HG03354 (cell line): ENCODE measurements at regions not wholly inside any gene's neighbourhood (a gene's known extent, or its start where the extent isn't known, plus 50 kb on each side); places are given as distances from the start of the nearest gene placed in this dataset.
"Not testable (repeated sequence)": the region's sequence is repeated elsewhere in the genome, so short reads cannot be mapped to it uniquely, and the experiment has no call there.

Source experiments
- ATAC-seq: cut with Tn5 transposase; IDR thresholded peaks from one replicate; pipeline ENCODE4 v1.9.1; 2021; ENCODE audit warnings: mild to moderate bottlenecking; ENCODE audit not compliant: unreplicated experiment, poor library complexity, severe bottlenecking

DNA sequence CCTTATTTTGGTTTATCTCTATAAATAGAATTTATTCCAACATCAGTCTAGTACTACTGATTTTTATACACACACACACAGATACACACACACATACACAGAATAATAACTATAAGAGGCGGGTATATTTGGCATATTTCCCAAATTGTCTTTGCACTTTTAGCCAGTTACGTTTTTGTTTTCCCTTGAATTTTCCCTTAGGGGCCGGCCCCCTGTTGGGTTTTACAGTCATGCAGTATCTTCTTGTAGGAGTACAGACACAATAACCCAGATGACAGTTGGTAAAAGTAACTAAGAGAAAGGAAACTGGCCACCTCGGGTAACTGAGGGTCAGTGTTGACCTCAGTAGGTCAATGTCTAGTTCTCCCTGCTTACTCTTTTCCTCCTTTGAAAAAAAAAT, 50.9 kb downstream of the DISP1 start:
- no peak for ATAC-seq

DNA sequence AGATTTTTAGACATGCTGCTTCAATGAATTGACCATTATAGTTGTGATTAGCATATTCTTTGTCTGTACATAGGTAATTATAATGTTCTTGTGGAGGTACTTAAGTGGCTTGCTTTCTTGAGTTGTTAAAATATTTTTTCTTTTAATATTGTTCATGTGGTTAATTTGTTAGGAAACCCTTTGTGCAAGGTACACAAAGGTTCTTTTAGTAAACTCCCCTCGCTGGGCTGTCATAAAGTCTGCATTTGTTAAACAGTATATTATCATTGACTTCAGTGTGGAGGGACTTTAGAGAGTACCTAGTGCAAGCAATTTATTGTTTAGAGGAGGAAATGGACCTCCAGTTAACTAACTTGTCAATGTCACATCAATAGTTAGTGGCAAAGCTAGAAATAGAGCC, 52.5 kb downstream of the DISP1 start:
- no peak for ATAC-seq

DNA sequence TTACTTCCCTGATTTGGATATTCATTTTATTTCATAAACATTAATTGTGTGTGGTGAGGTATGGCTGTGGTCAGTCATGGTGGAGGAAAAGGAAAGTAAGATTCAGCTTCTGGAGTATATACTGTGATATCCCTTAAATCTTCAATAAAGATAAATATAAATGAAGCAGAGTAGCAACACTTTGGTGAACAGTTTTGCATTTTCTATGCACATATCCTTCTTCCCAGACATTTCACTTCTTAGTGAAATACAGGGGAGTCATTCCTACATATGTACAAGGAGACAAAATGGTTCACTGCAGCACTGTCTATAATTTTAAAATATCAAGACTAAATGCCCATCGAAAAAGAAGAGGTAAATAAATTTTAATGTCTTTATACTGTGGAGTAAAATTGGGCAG, 61.3 kb downstream of the DISP1 start:
- ATAC-seq: no peak

DNA sequence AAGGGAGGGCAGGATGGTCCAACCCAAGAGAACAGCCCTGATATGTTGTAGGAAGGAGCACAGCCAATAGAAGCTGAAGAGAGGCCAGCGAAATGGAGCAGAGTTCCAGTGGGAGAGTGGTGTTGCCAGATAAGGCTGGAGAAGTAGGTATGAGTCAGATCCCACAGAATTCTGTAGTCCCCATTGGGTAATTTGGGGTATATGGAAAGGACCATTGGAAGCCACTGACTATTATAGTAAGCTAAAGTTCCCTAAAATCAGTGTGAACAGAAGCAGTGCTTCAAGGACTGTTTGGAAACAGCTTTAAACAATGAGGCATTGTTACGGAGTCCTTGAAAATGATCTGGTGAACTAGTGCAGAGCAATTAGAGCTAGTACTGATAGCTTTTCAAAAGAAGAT, 63.0 kb downstream of the DISP1 start:
- ATAC-seq: no peak

DNA sequence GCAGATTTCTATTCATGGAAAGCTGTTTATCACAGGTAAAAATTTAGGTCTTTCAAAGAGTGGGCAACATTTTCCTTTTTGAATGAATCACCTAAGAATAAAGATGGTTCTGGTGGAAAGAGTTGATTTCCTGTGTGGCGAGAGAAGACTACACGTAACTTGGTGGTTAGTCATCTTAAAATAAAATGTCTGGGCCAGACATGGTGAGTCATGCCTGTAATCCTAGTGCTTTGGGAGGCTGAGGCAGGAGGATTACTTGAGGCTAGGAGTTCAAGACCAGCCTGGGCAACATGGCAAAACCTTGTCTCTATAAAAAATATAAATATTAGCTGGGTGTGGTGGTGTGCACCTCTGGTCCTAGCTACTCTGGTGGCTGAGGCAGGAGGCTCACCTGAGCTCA, 65.7 kb downstream of the DISP1 start:
- ATAC-seq: no peak

DNA sequence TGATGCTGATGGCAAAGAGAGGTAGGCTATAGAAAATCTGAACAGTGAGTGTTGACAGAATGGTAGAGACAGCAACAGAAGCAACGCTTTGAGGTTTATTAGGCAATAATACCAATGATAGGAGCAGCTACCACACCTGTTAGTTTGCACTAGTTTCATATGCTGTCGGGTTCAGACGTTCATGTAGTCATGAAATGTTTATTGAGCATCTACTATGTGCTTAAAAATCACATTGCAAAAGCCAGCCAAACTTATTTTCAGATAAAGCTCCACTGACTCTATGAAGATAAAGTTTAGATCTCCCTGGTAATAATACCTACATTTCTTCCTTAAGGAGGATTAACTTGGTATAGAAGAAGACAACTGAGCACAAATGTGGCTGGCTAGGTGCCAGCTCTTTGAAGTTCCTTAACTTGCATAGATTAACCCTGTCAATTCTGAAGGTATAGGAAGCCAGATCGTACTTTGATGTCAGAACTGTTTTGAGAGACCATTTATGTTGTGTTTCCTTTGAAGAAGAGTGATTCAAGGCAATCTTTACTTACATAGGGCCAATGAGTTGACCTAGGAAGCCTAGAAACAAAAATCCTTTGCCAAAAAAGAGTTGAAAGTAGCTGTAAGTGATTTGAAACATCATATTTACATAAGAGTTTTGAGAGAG, 71.5 kb downstream of the DISP1 start:
- no peak for ATAC-seq

DNA sequence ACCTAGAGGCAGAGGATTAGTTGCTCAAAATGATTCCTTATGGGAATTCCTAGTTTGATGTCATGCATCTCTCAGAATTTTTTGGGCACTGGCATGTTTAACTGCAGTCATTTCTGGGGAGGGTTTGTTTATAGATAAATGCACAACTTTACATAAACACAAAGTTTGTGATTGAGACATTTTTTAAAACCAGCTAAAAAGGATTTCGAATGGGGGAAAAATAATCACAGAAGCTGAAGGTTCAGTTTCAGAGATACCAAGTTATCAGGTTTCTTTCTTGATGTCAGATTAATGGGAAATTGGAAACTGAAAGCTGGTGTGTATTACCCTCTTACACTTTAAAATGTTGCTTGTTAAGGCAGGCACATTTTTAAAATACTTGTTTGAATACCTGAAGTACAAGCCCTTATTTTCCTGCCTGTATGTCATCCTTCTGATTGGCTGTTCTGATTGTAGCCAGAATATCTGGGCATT, 72.1 kb downstream of the DISP1 start:
- ATAC-seq: no peak

DNA sequence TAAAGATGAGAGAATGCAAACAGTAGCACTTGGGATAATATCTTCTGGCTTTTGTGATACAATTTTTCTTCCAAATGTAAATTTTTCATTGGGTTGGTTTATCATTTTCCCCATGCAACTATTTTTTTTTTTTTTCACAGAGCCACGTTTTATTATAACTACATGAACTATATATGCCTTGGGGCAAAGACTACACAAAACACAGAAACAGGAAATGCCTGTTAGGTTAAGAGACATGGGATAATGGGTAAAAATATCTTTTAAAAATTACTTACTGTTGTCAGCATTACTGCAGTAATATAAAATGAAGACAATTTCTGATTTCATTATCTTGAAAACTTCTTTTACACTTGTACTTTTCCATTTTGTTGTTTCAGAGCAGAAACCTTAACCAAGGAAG, 74.6 kb downstream of the DISP1 start:
- no peak for ATAC-seq

DNA sequence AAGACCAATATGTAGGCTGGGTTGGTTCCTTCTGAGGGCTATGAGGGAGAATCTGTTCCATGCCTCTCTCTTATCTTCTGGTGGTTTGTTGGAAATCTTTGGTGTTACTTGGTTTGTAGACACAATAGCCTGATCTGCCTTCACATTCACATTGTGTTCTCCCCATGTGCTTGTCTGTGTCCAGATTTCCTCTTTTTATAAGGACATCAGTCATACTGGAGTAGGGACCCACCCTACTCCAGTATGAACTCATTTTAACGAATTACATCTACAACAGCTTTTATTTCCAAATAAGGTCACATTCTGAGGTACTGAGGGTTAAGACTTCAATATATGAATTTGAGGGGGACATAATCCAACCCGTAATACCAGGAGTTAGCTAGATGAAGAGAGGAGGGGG, 75.9 kb downstream of the DISP1 start:
- ATAC-seq: no peak

DNA sequence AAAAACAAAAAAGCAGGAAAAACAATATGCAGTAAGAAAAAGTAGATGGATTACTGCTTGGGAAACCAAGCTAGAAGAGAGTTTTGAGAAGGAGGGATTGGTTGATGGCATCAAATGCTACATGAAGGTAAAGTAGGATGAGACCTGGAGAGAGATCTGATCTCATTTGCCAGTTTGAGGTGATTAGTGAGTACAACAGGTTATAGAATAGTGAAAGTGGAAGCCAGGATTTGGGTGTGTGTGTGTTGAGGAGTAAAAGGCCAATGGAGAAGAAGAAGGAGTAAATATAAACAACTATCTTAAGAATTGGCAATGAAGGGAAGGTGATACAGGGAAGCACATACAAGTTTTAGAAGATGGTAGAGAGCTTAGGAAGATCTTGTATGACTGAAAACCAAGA, 76.7 kb downstream of the DISP1 start:
- ATAC-seq: no peak

DNA sequence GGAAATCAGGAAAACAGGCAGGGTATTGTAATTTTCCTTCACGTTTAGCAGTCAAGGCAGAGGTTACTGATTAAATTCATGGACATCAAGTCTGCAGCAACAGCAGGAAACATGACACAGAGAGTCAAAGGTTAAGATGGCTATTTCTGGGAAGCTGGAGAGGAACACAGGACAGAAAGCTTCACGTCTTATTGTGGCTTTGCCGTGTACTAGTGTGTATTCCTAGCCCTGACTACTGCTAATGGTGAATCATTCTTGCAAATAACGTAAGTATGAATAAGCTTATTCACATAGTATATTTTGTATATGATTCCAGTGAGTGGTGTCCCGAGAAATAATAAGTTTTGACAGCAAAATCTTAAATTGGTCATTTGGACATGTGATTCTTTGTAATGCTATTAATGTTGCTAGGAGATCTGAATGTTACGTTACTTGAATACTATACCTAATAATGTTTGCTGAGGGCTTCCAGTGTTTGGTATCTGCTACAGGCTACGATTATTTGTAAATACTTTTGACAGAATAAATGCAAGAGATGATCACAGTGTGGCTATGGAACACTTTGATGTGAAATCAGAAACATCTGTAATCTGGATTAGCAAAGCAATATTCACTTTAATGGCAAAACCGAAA, 77.4 kb downstream of the DISP1 start:
- no peak for ATAC-seq

DNA sequence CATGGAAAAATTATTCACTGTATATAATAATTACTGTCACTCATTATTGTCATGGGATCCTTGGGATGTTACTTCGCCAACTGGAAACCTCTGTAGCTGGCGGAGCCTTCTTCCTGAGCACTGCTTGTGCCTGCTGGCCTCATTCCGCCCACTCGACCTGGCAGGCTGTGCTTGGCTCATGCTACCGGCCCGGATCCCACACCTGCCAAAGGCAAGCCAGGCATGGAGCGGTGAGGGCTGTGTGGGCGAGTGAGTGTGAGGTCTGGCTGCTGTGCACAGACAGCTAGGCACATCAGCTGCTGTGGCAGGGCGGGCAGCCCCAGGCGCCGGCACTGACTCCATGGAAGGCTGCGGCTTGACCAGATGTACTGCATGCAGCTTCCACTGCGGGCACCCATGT, 78.4 kb downstream of the DISP1 start:
- ATAC-seq: no peak

DNA sequence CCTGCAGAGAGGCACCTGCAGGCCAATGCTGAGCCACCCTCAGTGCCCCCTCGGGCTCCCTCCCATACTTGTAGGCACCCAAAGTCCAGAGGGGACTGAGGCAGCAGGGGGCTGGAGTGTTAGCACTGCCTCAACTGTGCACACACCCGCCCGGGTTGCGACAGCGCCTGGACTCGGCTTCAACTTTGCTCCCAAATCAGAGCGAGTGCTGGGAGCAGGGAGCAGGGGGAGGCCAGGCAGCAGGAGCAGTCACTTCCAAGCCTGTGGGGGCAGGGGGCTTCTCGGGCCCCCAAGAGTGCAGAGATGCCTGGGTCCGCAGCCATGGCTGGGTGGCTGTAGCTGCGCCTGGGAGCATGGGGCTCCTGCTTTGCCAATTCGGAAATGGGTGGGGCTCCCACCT, 79.5 kb downstream of the DISP1 start:
- ATAC-seq: no peak

DNA sequence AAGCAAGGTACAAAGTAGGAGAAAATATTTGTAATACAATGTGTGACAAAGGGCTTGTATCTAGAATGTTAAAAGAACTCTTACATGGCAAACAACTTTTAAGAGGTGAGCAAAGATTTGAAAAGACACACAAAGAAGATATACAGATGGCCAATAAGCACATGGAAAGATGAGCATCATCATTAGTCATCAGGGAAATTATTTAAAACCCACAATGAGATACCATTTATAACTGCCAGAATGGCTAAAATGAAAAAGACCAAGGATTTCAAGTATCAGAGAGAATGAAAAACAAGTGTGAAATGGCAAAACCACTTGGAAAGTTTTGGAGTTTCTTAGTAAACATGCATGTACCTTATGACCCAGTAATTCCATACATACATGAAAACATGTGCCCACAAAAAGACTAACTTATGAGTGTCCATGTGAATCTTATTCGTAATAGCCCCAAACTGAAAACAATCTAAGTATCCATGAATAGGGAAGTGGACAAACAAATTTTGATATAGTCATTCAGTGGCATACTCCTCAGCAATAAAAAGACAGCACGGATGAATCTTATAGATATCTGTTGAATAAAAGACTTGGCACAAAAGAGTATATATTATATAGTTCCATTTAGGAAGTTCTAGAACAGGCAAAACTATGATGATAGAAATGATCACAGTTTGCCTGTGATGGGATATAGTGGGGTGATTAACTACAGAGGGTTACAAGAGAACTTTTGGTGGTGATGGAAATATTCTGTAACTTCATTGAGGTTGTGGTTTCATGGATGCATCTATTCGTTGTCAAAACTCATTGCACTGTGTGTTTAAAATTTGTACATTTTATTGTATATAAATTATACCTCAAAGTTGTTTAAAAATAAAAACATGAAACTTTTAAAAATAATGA, 82.0 kb downstream of the DISP1 start:
- ATAC-seq: no peak

DNA sequence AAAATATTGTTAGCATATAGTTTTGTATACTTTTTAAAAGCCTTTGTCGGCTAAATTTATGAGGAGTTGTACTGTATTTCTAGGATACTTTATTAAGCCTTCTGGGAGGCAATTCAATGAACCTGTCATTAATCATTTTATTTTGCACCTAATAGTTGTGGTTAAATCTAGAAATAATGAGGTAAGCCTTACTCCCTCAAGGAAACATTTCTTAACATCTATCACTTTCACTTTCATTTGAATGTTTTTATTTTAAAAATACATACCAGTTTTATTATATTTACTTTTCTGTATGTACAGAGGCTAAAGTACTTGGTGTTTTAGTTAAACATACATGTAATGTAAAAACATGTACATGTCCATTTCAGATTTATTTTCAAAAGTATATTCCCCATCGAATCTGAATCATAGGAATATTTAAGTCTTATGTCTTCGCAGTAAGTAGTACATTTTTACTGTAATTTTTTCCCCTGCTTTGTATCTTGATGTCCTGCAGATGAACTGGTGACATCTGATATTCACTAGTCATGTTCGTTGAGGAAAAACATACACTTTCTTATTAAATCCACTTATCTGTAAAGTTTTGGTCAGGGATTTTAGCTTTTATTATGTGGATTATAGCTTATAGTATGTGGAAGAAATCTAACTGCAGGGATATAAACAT, 82.8 kb downstream of the DISP1 start:
- no peak for ATAC-seq

DNA sequence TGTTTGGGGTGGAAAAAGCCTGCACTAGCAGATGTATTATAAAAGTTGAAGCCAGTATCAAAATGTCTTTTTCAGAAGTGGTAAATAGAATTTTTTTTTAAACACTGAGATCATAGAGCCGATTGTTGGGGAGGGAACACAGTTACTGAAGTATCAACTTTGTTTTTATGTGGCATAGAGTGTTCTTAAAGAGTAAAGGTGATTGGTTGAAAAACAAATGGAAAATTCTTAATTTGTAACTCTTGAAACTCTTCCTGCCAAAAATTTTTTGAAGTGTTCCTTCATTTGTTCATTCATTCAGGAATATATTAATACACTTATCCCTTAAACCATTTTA, 83.3 kb downstream of the DISP1 start:
- no peak for ATAC-seq

DNA sequence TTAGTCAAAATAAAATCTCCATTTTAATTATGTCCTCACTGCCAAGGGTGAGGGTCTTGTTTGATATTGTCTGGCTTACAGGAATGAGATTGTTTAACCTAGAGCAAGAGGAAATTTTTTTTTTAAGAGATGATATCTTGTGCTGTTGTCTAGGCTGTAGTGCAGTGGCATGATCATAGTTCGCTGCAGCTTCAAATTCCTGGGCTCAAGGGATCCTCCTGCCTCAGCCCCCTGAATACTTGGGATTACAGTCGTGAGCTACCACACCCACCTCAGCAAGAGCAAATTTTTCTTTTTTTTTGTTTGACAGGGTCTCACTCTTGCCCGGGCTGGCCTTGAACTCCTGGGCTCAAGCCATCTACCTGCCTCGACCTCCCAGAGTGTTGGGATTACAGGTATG, 84.6 kb downstream of the DISP1 start:
- ATAC-seq: no peak

DNA sequence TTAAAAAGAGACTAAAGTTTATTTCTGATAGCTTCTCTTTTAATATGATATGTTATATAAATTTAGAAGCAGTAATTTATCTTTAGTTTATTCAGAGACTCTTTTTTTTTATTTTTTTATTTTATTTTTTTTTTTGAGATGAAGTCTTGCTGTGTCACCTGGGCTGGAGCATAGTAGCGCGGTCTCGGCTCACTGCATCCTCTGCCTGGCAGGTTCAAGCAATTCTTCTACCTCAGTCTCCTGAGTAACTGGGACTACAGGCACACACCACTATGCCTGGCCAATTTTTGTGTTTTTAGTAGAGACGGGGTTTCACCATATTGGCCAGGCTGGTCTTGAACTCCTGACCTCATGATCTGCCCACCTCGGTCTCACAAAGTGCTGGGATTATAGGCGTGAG, 89.6 kb downstream of the DISP1 start:
- ATAC-seq: no peak

DNA sequence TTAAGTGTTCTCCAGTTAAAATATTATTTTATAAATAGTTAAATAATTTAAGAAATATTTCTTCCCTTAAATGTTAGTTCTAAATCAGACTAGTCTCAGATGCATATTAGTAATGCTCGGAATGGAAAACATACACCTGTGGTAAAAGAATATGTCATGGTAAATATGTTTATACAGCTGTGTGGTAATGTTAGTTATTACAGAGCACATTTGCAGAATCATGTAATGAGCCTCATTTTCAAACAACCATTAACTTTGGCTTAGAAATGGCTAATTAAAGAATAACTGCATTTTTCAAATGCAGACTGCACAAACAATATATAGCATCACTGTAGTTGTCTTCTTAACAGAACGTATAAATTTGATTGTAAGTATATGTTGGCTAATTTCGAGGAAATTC, 90.3 kb downstream of the DISP1 start:
- no peak for ATAC-seq

DNA sequence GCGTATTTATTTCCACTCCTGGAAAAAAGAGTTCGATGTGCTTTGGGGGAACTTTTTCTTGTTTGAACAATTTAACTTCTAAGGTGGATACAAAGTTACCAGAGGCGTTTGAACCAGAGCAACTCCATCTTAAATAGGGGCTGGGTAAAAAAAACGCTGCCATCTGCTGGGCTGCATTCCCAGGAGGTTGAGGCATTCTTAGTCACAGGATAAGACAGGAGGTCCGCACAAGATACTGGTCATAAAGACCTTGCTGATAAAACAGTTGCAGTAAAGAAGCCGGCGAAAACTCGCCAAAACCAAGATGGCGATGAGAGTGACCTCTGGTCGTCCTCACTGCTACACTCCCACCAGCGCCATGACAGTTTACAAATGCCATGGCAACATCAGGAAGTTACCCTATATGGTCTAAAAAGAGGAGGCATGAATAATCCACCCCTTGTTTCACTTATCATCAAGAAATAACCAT, 91.5 kb downstream of the DISP1 start:
- not testable (repeated sequence) for ATAC-seq
